Panc1 (cell line): ENCODE measurements at regions not wholly inside any gene's neighbourhood (a gene's known extent, or its start where the extent isn't known, plus 50 kb on each side); places are given as distances from the start of the nearest gene placed in this dataset.

Experiments used
- ATAC-seq: fragments of 200-7000 bp; cut with Tn5 transposase; 2 replicates; pipeline ENCODE4 v1.9.1; 2020; ENCODE audit warnings: mild to moderate bottlenecking, moderate library complexity
- BruUV-seq: library from RNA; stranded (reverse); fragments of 400-500 nt; replicated peaks from 2 replicates; lab custom pipeline; 2021; lab: Mats Ljungman, UMichigan
- CTCF ChIA-PET: fragments of 300-600 bp; sonication (Branson Sonifier 250); formaldehyde crosslinking; loops from one replicate; lab custom pipeline; 2022; ENCODE audit warnings: antibody characterized with exemption; lab: Charles Lee
- POLR2A ChIA-PET: fragments of 300-600 bp; sonication (Branson Sonifier 250); formaldehyde crosslinking; loops from one replicate; lab custom pipeline; 2022; ENCODE audit warnings: antibody characterized with exemption; lab: Charles Lee
- DNase-seq: peaks from one replicate; pipeline ENCODE4 v3.0.0-alpha.2; 2010; ENCODE audit warnings: low read depth, low spot score
- H3K27ac ChIP-seq: 2 replicates; pipeline ENCODE4 v1.5.1; 2011; ENCODE audit warnings: mild to moderate bottlenecking, low read length, inconsistent platforms
- H3K27me3 ChIP-seq: fragments of 200-500 bp; sonication (Bioruptor generic); 2 replicates; pipeline ENCODE4 v1.6.0; 2014; ENCODE audit warnings: low read length, inconsistent platforms; ENCODE audit not compliant: control insufficient read depth, insufficient read depth
- H3K36me3 ChIP-seq: fragments of 200-500 bp; sonication (Bioruptor generic); 2 replicates; pipeline ENCODE4 v1.5.1; 2014; ENCODE audit warnings: inconsistent platforms, mild to moderate bottlenecking, low read length, moderate library complexity; ENCODE audit not compliant: control insufficient read depth, insufficient read depth
- H3K4me1 ChIP-seq: 2 replicates; pipeline ENCODE4 v1.5.1; 2011; ENCODE audit warnings: inconsistent platforms, mild to moderate bottlenecking, low read length, moderate library complexity; ENCODE audit not compliant: control insufficient read depth, insufficient read depth
- H3K4me3 ChIP-seq, 2 experiments: 2 replicates each; pipeline ENCODE4 v1.5.1; 2011 to 2012; ENCODE audit warnings: low read depth in 2 of 2, low read length in 2 of 2, mild to moderate bottlenecking in 2 of 2, inconsistent platforms in 1 of 2, moderate library complexity in 1 of 2
- H3K9me3 ChIP-seq: fragments of 200-500 bp; sonication (Bioruptor generic); 2 replicates; pipeline ENCODE4 v1.5.1; 2014; ENCODE audit warnings: low read depth, mild to moderate bottlenecking, inconsistent platforms, low read length, moderate library complexity; ENCODE audit not compliant: control insufficient read depth, insufficient read depth
- POLR2AphosphoS5 ChIP-seq: IDR thresholded peaks from 2 replicates; pipeline ENCODE4 v1.6.1; 2012; ENCODE audit warnings: mild to moderate bottlenecking, low read depth, low read length, moderate library complexity
- SIN3A ChIP-seq: IDR thresholded peaks from 2 replicates; pipeline ENCODE4 v1.6.1; 2012; ENCODE audit warnings: low read depth, mild to moderate bottlenecking, low read length, moderate library complexity, borderline replicate concordance; ENCODE audit not compliant: insufficient read depth
- TCF7L2 ChIP-seq: IDR thresholded peaks from 2 replicates; pipeline ENCODE4 v1.6.1; 2011; ENCODE audit warnings: mild to moderate bottlenecking, low read depth, low read length, inconsistent platforms
- in situ Hi-C: cut with HindIII; loops from 2 replicates; pipeline ENCODE4 v1.10.0; 2016; ENCODE audit warnings: low sequenced_read_pairs, low pct_unique_long_range_greater_than_20kb
- intact Hi-C: fragments of 100-400 bp; cut with micrococcal nuclease; formaldehyde crosslinking; loops from one replicate; pipeline ENCODE4 v1.10.0; 2022; ENCODE audit not compliant: unreplicated experiment
- TF ChIP-seq, protein P1 (sequence below): fragments of 450-650 bp; IDR thresholded peaks from 2 replicates; pipeline ENCODE4 v1.5.1; 2017; ENCODE audit warnings: mild to moderate bottlenecking
- TF ChIP-seq, protein P2 (sequence below), 2 experiments: IDR thresholded peaks; 2 replicates each; pipeline ENCODE4 v1.6.1; 2011 to 2012; ENCODE audit warnings: low read depth in 2 of 2, control low read depth in 1 of 2, low read length in 1 of 2, mild to moderate bottlenecking in 1 of 2, moderate library complexity in 1 of 2; ENCODE audit not compliant: insufficient read depth in 1 of 2

DNA sequence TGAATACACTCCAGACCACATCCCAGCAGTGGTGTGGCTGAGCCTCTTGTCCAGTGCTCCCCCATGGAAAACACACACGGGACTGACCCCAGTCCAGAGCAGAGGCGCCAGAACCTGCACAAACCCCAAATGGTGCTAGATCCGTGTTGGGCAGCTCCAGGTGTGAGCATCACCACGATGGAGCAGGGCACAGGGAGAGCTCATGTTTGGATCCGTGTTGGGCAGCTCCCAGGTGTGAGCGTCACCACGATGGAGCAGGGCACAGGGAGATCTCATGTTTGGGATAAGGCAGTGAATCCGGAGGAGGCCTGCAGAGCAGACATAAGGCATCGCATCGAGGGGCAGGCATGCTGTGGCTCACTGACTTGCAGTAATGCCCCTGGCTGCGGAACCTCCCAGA lies 460.0 kb upstream of the MYT1L start:
- Histone ChIP-seq H3K36me3 (no peaks in the 10 kb centered on the region; the same call in 1 of the 2 replicates), H3K4me1 (no peaks in the 10 kb centered on the region), H3K27ac (no peak overlapping the region), H3K4me3 (no peak overlapping the region), H3K27me3 (peaks cover 2% of the 10 kb centered on the region; the same call in 1 of the 2 replicates), H3K9me3 (no peaks in the 10 kb centered on the region)
- CTCF ChIA-PET, result no interaction called here
- intact Hi-C loops, result no loop called here
- ATAC-seq, result no peak
- DNase-seq, result no peak
- no peak for TF ChIP-seq TCF7L2
- TF ChIP-seq POLR2AphosphoS5, result no peak
- TF ChIP-seq SIN3A, result no peak
- TF ChIP-seq, protein P1, sequence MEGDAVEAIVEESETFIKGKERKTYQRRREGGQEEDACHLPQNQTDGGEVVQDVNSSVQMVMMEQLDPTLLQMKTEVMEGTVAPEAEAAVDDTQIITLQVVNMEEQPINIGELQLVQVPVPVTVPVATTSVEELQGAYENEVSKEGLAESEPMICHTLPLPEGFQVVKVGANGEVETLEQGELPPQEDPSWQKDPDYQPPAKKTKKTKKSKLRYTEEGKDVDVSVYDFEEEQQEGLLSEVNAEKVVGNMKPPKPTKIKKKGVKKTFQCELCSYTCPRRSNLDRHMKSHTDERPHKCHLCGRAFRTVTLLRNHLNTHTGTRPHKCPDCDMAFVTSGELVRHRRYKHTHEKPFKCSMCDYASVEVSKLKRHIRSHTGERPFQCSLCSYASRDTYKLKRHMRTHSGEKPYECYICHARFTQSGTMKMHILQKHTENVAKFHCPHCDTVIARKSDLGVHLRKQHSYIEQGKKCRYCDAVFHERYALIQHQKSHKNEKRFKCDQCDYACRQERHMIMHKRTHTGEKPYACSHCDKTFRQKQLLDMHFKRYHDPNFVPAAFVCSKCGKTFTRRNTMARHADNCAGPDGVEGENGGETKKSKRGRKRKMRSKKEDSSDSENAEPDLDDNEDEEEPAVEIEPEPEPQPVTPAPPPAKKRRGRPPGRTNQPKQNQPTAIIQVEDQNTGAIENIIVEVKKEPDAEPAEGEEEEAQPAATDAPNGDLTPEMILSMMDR, result no peak
- TF ChIP-seq, protein P2, sequence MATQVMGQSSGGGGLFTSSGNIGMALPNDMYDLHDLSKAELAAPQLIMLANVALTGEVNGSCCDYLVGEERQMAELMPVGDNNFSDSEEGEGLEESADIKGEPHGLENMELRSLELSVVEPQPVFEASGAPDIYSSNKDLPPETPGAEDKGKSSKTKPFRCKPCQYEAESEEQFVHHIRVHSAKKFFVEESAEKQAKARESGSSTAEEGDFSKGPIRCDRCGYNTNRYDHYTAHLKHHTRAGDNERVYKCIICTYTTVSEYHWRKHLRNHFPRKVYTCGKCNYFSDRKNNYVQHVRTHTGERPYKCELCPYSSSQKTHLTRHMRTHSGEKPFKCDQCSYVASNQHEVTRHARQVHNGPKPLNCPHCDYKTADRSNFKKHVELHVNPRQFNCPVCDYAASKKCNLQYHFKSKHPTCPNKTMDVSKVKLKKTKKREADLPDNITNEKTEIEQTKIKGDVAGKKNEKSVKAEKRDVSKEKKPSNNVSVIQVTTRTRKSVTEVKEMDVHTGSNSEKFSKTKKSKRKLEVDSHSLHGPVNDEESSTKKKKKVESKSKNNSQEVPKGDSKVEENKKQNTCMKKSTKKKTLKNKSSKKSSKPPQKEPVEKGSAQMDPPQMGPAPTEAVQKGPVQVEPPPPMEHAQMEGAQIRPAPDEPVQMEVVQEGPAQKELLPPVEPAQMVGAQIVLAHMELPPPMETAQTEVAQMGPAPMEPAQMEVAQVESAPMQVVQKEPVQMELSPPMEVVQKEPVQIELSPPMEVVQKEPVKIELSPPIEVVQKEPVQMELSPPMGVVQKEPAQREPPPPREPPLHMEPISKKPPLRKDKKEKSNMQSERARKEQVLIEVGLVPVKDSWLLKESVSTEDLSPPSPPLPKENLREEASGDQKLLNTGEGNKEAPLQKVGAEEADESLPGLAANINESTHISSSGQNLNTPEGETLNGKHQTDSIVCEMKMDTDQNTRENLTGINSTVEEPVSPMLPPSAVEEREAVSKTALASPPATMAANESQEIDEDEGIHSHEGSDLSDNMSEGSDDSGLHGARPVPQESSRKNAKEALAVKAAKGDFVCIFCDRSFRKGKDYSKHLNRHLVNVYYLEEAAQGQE (IDR thresholded peaks at IDR 0.05; ENCODE audit: insufficient read depth in 1 of 2, low read depth in 2 of 2, low read length in 1 of 2), result no peak
- in situ Hi-C loops, result no loop called here
- no TSS peak for BruUV-seq
- POLR2A ChIA-PET, result no interaction called here

DNA sequence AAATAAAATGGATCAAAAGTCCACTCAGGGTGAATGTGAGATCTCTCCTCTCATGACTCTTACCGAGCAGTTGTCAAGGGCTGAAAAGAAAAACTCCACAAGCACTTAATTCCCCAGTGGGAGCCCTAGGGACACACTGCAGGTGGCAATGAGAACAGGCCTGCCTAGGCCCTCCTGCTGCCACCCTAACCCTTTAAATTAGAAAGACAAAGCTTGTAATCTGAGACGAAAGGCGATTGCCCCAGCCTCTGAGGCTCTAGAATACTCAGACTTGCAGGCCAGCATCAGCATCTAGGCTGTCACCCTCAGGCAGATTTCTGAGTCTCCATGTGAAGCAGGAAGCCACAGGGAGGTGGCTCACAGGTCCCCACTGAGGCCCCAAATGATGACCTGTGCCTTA lies 457.0 kb upstream of the MYT1L start:
- H3K9me3 ChIP-seq, result no peaks in the 10 kb centered on the region
- ChIA-PET POLR2A (no interaction called here), CTCF (no interaction called here)
- in situ Hi-C loops, result no loop called here
- TF ChIP-seq, protein P2 (IDR thresholded peaks at IDR 0.05; ENCODE audit: insufficient read depth in 1 of 2, low read depth in 2 of 2, low read length in 1 of 2), result no peak
- no peak for TF ChIP-seq TCF7L2
- H3K27ac ChIP-seq, result no peak overlapping the region
- no TSS peak for BruUV-seq
- no peak overlapping the region for H3K4me3 ChIP-seq
- no peaks in the 10 kb centered on the region for H3K4me1 ChIP-seq
- H3K36me3 ChIP-seq, result no peaks in the 10 kb centered on the region; the same call in 1 of the 2 replicates
- intact Hi-C loops, result no loop called here
- no peak for DNase-seq
- no peak for ATAC-seq
- peaks cover 2% of the 10 kb centered on the region; the same call in 1 of the 2 replicates for H3K27me3 ChIP-seq
